CD4-positive, alpha-beta memory T cell (primary cell): ENCODE measurements at regions not wholly inside any gene's neighbourhood (a gene's known extent, or its start where the extent isn't known, plus 50 kb on each side); places are given as distances from the start of the nearest gene placed in this dataset.

Experiments
- CTCF ChIA-PET: fragments of 350-600 bp; sonication (Branson Sonifier 250); formaldehyde crosslinking; loops from one replicate; lab custom pipeline; 2021; ENCODE audit warnings: inconsistent platforms; ENCODE audit not compliant: partially characterized antibody; lab: Charles Lee
- POLR2A ChIA-PET: fragments of 350-600 bp; sonication (Branson Sonifier 250); formaldehyde crosslinking; loops from one replicate; lab custom pipeline; 2021; ENCODE audit not compliant: partially characterized antibody; lab: Charles Lee
- DNase-seq, 5 donors: peaks; one replicate each; pipeline versions ENCODE4 v3.0.0 to v3.0.0-alpha.2; 2020 to 2022; ENCODE audit warnings: mixed read lengths in 1 of 5
- H3K27ac ChIP-seq: one replicate; pipeline ENCODE4 v1.7.0; 2013; ENCODE audit warnings: low read depth, low read length
- H3K27me3 ChIP-seq: 2 replicates; pipeline ENCODE4 v1.7.0; 2013; ENCODE audit warnings: mild to moderate bottlenecking, low read length, moderate library complexity; ENCODE audit not compliant: insufficient read depth
- H3K36me3 ChIP-seq: 2 replicates; pipeline ENCODE4 v1.7.0; 2013; ENCODE audit warnings: mild to moderate bottlenecking, low read length, moderate library complexity; ENCODE audit not compliant: insufficient read depth
- H3K4me1 ChIP-seq: 2 replicates; pipeline ENCODE4 v1.7.0; 2013; ENCODE audit warnings: mild to moderate bottlenecking, low read length, moderate library complexity; ENCODE audit not compliant: insufficient read depth
- H3K4me3 ChIP-seq, 2 donors: one replicate each; pipeline ENCODE4 v1.7.0; 2013; ENCODE audit warnings: low read length in 2 of 2, mild to moderate bottlenecking in 1 of 2
- H3K9me3 ChIP-seq, 2 donors: one replicate each; pipeline ENCODE4 v1.7.0; 2013; ENCODE audit warnings: low read length in 2 of 2, control low read depth in 1 of 2; ENCODE audit not compliant: control insufficient read depth in 1 of 2
- H3K27ac Mint-ChIP-seq, 7 donors: one replicate each; pipeline ENCODE4 v1.8.0; 2020 to 2021; ENCODE audit warnings: mixed read lengths in 7 of 7, mild to moderate bottlenecking in 6 of 7, inconsistent platforms in 3 of 7, moderate library complexity in 3 of 7
- H3K27me3 Mint-ChIP-seq, 2 donors: one replicate each; pipeline ENCODE4 v1.8.0; 2020 to 2021; ENCODE audit warnings: mixed read lengths in 2 of 2
- H3K36me3 Mint-ChIP-seq, 2 donors: one replicate each; pipeline ENCODE4 v1.8.0; 2020 to 2021; ENCODE audit warnings: mixed read lengths in 2 of 2, inconsistent platforms in 1 of 2, mild to moderate bottlenecking in 1 of 2
- H3K4me1 Mint-ChIP-seq, 4 donors: one replicate each; pipeline ENCODE4 v1.8.0; 2020 to 2021; ENCODE audit warnings: mixed read lengths in 4 of 4, mild to moderate bottlenecking in 1 of 4
- H3K4me3 Mint-ChIP-seq, 8 donors: one replicate each; pipeline ENCODE4 v1.8.0; 2020 to 2021; ENCODE audit warnings: mixed read lengths in 8 of 8, mild to moderate bottlenecking in 7 of 8, moderate library complexity in 6 of 8, inconsistent platforms in 3 of 8
- H3K9me3 Mint-ChIP-seq, 8 donors: one replicate each; pipeline ENCODE4 v1.8.0; 2020 to 2021; ENCODE audit warnings: mixed read lengths in 8 of 8, mild to moderate bottlenecking in 5 of 8, inconsistent platforms in 3 of 8, moderate library complexity in 1 of 8
- intact Hi-C: fragments of 100-400 bp; cut with micrococcal nuclease; formaldehyde crosslinking; loops from one replicate; pipeline ENCODE4 v1.15.1; 2023

- Histone ChIP-seq H3K36me3 (no peaks in the 10 kb centered on the region), H3K27ac (no peak overlapping the region), H3K4me1 (no peaks in the 10 kb centered on the region), H3K27me3 (no peaks in the 10 kb centered on the region), H3K9me3 (no peaks in the 10 kb centered on the region), H3K4me3 (no peak overlapping the region)
- Mint-ChIP-seq H3K9me3 (no peaks in the 10 kb centered on the region), H3K36me3 (no peaks in the 10 kb centered on the region), H3K4me3 (no peak overlapping the region), H3K27me3 (no peaks in the 10 kb centered on the region), H3K4me1 (no peaks in the 10 kb centered on the region), H3K27ac (no peak overlapping the region)
- POLR2A ChIA-PET = no interaction called here
- DNase-seq = no peak
- intact Hi-C loops = no loop called here
- CTCF ChIA-PET = no interaction called here
Observed at GRCh38 chr4:149026696-149027095, 584.5 kb upstream of the NR3C2 start.

GRCh38 chr4:149017002-149017734 lies 575.0 kb upstream of the NR3C2 start:
- intact Hi-C loops = no loop called here
- DNase-seq = no peak
- no peaks in the 10 kb centered on the region for H3K4me1 ChIP-seq
- no peaks in the 10 kb centered on the region for H3K27me3 ChIP-seq
- Mint-ChIP-seq H3K36me3 (no peaks in the 10 kb centered on the region), H3K4me3 (no peak overlapping the region), H3K27ac (peak overlapping the region in 2 of 7 donors; percentile 40 to 77), H3K9me3 (peaks cover 0 to 3% (median 0%) of the 10 kb centered on the region in 8 donors), H3K27me3 (peaks cover 0 to 6% of the 10 kb centered on the region in 2 donors), H3K4me1 (no peaks in the 10 kb centered on the region)
- ChIA-PET CTCF (no interaction called here), POLR2A (no interaction called here)
- H3K4me3 ChIP-seq = no peak overlapping the region
- no peaks in the 10 kb centered on the region for H3K36me3 ChIP-seq
- no peak overlapping the region for H3K27ac ChIP-seq
- no peaks in the 10 kb centered on the region for H3K9me3 ChIP-seq

- POLR2A ChIA-PET = no interaction called here
- H3K9me3 Mint-ChIP-seq = peaks cover 0 to 3% (median 0%) of the 10 kb centered on the region in 8 donors
- Histone ChIP-seq H3K27ac (no peak overlapping the region), H3K4me3 (no peak overlapping the region), H3K36me3 (no peaks in the 10 kb centered on the region), H3K4me1 (no peaks in the 10 kb centered on the region), H3K27me3 (no peaks in the 10 kb centered on the region), H3K9me3 (no peaks in the 10 kb centered on the region)
- no peak for DNase-seq
- no peak overlapping the region for H3K27ac Mint-ChIP-seq
- no peaks in the 10 kb centered on the region for H3K36me3 Mint-ChIP-seq
- CTCF ChIA-PET = no interaction called here
- intact Hi-C loops = no loop called here
- no peaks in the 10 kb centered on the region for H3K4me1 Mint-ChIP-seq
- no peak overlapping the region for H3K4me3 Mint-ChIP-seq
- H3K27me3 Mint-ChIP-seq = peaks cover 0 to 3% of the 10 kb centered on the region in 2 donors
Observed at GRCh38 chr4:149009223-149009622, 567.0 kb upstream of the NR3C2 start.

GRCh38 chr4:149008415-149009025 lies 566.3 kb upstream of the NR3C2 start:
- H3K4me1 ChIP-seq = no peaks in the 10 kb centered on the region
- no peak overlapping the region for H3K4me3 ChIP-seq
- DNase-seq = no peak
- CTCF ChIA-PET = no interaction called here
- Mint-ChIP-seq H3K27me3 (peaks cover 0 to 3% of the 10 kb centered on the region in 2 donors), H3K9me3 (peaks cover 0 to 3% (median 0%) of the 10 kb centered on the region in 8 donors), H3K4me1 (no peaks in the 10 kb centered on the region), H3K4me3 (no peak overlapping the region), H3K36me3 (no peaks in the 10 kb centered on the region), H3K27ac (no peak overlapping the region)
- H3K27me3 ChIP-seq = no peaks in the 10 kb centered on the region
- H3K36me3 ChIP-seq = no peaks in the 10 kb centered on the region
- no peak overlapping the region for H3K27ac ChIP-seq
- POLR2A ChIA-PET = no interaction called here
- intact Hi-C loops = no loop called here
- H3K9me3 ChIP-seq = no peaks in the 10 kb centered on the region

- Mint-ChIP-seq H3K9me3 (peaks cover 0 to 3% (median 0%) of the 10 kb centered on the region in 8 donors), H3K4me1 (no peaks in the 10 kb centered on the region), H3K27ac (no peak overlapping the region), H3K36me3 (no peaks in the 10 kb centered on the region), H3K27me3 (peaks cover 0 to 3% of the 10 kb centered on the region in 2 donors), H3K4me3 (no peak overlapping the region)
- Histone ChIP-seq H3K9me3 (no peaks in the 10 kb centered on the region), H3K36me3 (no peaks in the 10 kb centered on the region), H3K27ac (no peak overlapping the region), H3K4me1 (no peaks in the 10 kb centered on the region), H3K27me3 (no peaks in the 10 kb centered on the region), H3K4me3 (no peak overlapping the region)
- CTCF ChIA-PET = no interaction called here
- intact Hi-C loops = no loop called here
- DNase-seq = no peak
- POLR2A ChIA-PET = no interaction called here
Observed at GRCh38 chr4:149005191-149005590, 563.0 kb upstream of the NR3C2 start.

DNA sequence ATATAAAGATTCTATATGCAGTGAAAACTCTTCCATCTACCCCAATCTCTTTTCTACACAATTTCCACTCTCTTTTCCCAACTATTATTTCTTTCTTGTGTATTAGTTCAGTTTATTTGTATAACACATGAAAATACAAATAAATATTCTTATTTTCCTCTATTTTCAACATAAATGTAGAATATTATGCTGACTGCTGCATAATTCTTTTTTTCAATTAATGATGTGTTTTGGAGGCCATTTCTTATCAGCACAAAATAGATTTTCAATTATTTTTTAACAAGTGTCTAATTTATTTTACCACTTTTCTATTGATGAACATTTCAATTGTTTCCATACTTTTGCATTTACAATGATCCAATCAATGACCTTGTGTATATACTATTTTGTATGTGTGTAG lies 557.7 kb upstream of the NR3C2 start:
- Histone ChIP-seq H3K27ac (no peak overlapping the region), H3K27me3 (no peaks in the 10 kb centered on the region), H3K36me3 (no peaks in the 10 kb centered on the region), H3K4me3 (no peak overlapping the region), H3K9me3 (no peaks in the 10 kb centered on the region), H3K4me1 (no peaks in the 10 kb centered on the region)
- no peak overlapping the region for H3K27ac Mint-ChIP-seq
- H3K4me1 Mint-ChIP-seq = no peaks in the 10 kb centered on the region
- no peak overlapping the region for H3K4me3 Mint-ChIP-seq
- H3K9me3 Mint-ChIP-seq = peaks cover 0 to 2% (median 0%) of the 10 kb centered on the region in 8 donors
- ChIA-PET POLR2A (no interaction called here), CTCF (no interaction called here)
- intact Hi-C loops = no loop called here
- H3K36me3 Mint-ChIP-seq = no peaks in the 10 kb centered on the region
- no peak for DNase-seq
- peaks cover 0 to 1% of the 10 kb centered on the region in 2 donors for H3K27me3 Mint-ChIP-seq

- H3K27ac ChIP-seq = no peak overlapping the region
- H3K27ac Mint-ChIP-seq = no peak overlapping the region
- H3K4me1 Mint-ChIP-seq = no peaks in the 10 kb centered on the region
- H3K4me3 Mint-ChIP-seq = no peak overlapping the region
- CTCF ChIA-PET = no interaction called here
- no peaks in the 10 kb centered on the region for H3K9me3 ChIP-seq
- H3K36me3 ChIP-seq = no peaks in the 10 kb centered on the region
- no peak overlapping the region for H3K4me3 ChIP-seq
- POLR2A ChIA-PET = no interaction called here
- no peaks in the 10 kb centered on the region for H3K4me1 ChIP-seq
- intact Hi-C loops = no loop called here
- no peak for DNase-seq
- H3K27me3 Mint-ChIP-seq = peaks cover 0 to 1% of the 10 kb centered on the region in 2 donors
- peaks cover 0 to 2% (median 0%) of the 10 kb centered on the region in 8 donors for H3K9me3 Mint-ChIP-seq
- no peaks in the 10 kb centered on the region for H3K36me3 Mint-ChIP-seq
- no peaks in the 10 kb centered on the region for H3K27me3 ChIP-seq
Observed at GRCh38 chr4:148998719-148999118, 556.5 kb upstream of the NR3C2 start.
